HG02623 (cell line): ENCODE measurements at regions not wholly inside any gene's neighbourhood (a gene's known extent, or its start where the extent isn't known, plus 50 kb on each side); places are given as distances from the start of the nearest gene placed in this dataset.

Experiments used
- ATAC-seq: cut with Tn5 transposase; IDR thresholded peaks from one replicate; pipeline ENCODE4 v1.9.1; 2021; ENCODE audit warnings: moderate library complexity; ENCODE audit not compliant: unreplicated experiment

DNA sequence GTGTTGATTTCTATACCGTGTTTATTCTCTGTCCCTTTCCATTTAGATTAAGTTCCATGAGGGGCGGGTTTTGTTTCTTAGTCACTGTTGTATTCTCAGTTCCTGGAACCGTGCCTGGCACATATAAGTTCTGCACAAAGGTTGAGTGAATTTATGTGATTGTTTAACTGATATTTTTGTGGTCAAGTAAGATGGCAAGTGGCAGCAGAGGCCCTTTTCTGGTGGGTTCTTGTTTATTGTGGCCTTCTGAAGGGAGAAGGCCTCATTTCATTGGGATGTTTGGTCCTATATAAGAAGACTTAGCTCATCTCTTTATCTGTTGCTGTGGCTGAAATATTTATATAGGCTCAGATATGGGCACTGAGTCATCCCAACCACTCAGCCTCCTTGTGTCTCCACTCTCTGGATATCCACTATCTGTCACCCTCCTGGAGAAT is 262.5 kb downstream of the PSAT1 start:
- no peak for ATAC-seq

DNA sequence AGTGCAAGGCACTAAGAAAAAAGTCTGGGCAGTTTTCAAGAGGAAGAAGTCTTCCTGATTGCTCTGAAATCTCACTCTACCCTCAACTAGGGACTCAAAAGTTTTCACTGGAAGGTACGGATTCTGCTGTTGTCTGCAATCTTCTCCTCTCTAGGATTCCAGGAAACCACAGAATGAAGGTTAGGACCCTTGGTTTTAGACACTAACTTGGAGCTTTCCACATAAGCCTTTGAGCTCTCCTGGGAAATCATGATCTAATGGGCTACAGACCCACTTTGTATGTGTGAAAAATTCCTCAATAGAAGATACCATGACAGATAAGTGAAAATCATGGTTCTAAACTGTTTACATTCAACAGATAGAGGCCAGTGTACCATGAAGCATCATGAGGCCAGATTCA is 265.1 kb downstream of the PSAT1 start:
- no peak for ATAC-seq

DNA sequence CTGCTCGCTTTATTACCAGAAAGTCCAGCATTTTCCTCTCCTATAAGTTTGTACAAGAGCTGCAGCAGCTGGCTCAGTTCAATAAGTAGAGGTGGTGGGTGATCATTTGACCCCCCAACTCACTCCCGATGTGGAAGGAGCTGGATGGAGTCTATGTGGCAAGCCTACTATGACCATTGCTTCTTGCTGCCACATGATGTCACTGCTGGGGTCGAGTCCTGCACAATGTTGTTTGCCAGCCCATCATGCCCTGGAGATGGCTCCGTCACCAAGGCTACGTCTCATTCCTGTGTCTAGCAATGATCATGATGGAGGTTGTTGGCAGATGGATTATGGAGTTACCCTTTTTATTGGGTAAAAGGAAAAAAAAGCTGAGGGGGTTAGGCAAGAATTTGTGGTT is 266.3 kb downstream of the PSAT1 start:
- no peak for ATAC-seq

DNA sequence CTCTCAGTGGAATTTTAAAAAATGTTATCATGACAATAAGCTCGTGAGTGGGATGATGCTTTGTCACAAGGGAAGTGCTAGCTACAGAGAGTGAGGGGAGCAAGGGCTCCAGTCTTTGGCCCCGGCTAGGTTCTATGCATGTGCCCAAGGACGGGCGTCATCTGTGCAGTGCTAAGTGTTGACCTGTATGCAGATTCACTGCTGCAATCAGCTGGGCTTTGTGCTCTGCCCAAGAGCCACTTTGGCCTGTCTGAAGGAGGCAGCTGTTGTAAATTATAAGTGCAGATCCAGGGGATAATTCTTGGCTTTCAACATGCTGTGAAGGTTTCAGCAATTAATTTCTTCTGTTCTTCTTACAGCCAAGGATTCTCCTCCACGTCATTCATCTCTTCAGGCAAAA is 268.6 kb downstream of the PSAT1 start:
- ATAC-seq: no peak

DNA sequence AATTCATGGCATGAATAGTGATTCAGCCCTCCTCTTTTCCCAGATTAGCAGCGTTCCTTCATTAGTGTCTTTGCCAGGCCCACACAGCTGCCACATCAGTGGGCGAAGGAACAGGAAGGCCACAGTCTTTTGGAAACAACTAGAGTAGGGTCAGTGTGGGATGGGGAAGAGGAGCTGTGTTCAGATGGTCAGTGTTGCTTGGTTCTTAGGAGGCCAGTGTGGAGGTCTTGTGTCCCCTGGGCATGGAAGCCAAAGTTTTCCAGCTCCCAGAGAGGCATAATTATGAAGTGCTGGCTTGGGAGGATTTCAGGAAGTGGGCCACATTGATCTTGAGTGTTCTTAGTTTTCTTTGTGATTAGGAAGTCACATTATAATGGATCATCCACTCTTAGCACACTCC is 269.6 kb downstream of the PSAT1 start:
- no peak for ATAC-seq

DNA sequence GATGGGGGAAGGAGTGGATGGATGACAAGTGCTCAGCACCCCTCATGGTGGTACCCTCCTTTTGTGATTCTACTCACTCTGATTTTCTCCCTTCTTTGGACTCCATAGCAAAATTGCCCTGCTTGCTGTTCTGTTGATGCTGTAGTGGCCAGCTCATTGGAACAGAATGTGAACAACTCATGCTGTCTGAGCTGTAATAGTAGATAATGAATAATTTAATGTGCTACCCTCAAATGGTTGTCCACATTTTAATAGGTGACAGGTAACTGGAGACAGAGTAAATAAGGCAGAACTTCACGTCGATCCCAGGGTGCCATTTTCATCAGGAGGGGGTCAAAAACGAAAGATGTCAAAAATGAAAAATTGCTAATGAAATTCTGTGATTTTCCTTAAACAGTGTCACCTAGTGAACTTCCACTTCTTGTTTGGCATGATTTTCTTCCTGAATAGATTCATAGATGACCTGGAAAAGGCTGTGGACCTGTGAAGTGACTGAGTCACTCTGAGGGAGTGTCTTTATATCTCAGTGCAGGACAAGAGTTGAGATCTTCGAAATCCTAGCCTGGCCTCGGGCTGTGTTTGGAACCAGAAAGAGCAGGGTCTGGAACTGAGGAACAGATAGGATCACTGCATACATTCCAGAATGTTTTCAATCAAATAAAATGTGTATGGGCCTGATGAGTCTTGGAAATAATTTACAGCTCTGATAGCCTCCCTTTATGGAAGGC is 270.2 kb downstream of the PSAT1 start:
- ATAC-seq: no peak

DNA sequence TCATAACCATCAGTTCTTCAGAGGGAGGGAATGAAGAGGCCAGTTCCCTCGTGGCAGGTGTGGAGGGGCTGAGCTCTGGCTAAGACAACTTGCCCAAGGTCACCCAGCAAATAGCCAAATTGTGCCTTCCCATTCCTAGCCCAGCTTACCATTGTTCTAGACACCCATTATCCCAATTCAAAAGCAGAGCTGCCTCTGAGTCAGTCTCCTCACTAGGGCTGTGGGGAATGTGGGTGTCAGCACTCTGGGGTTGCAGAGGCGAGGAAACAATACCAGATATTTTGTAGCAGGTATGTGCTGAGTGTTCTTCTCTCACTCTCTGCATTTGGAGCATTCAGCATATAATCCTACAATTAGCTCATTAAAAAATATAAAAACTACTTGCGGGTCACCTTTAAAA is 270.8 kb downstream of the PSAT1 start:
- ATAC-seq: no peak

DNA sequence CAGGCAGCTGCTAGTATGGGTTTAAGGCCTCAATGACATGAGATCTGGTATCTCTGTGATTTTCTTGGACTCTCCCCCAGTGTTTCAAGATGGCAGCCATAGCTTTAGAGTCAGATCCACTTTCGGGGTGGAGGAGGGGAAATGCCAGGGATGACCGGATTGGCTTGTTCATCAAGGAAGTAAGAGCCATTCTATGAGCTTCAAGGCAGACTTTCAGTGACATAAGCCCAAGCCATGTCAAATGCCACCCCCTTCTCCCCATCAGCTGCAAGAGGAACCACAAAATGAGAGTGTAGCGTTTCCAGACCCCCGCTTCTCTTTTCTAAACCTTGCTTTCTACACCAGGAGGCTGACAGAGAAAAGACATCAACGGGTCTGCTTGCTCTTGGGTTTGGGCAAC is 271.8 kb downstream of the PSAT1 start:
- ATAC-seq: no peak

DNA sequence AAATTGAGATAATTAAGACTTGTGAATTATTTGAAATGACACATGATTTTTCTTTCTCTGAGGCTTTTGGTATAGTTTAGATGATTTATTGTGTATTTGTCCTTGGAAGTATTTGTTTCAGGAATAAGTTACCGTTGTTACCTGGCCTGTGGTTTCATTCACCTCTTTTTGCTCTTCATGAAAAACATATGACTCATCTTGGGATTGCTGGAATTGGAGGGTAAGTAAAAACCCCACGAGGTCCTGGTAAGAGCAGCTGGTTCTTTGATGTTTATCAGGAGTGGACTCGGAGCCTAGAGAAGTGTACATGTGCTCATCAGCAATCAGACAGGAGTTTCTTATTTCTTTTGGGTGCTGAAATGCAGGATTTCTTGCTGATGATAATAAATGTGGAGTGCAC is 275.3 kb downstream of the PSAT1 start:
- no peak for ATAC-seq

DNA sequence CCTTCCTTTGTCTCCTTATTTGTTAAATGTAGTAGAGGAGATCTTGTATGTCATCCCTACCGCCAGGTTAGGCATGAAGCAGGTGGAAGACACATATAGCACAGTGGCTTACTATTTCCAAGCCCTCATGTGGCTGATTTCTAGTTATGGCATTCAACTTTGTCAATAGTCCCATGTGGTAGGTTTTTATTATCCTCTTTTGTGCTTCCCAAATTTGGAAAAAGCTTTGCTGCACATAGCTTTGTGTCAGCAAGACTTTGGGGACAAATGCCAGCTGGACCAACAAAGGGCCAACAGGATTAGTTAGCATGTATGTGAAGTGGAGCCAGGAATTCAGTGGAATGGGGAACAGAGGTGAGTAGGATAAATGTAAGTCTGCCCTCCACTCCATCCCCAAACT is 276.3 kb downstream of the PSAT1 start:
- no peak for ATAC-seq

DNA sequence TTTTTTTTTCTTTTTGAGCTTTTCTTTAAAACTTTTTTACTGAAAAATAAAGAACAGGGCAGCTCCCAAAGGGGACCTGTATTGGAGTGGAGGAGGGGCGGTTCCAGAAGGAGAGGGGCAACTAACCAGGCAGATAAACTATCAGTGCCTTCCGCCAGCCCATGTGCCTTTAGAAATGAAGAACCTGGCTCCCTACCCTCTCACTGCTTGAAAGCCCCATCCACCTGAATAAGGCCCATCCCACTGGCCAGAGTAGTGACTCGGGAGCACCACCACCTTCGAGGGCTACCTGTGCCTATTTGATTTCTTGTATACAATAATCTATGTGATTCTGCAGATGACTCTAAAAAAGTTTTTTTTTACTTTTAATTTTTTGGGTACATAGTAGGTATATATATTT is 276.7 kb downstream of the PSAT1 start:
- ATAC-seq: no peak

DNA sequence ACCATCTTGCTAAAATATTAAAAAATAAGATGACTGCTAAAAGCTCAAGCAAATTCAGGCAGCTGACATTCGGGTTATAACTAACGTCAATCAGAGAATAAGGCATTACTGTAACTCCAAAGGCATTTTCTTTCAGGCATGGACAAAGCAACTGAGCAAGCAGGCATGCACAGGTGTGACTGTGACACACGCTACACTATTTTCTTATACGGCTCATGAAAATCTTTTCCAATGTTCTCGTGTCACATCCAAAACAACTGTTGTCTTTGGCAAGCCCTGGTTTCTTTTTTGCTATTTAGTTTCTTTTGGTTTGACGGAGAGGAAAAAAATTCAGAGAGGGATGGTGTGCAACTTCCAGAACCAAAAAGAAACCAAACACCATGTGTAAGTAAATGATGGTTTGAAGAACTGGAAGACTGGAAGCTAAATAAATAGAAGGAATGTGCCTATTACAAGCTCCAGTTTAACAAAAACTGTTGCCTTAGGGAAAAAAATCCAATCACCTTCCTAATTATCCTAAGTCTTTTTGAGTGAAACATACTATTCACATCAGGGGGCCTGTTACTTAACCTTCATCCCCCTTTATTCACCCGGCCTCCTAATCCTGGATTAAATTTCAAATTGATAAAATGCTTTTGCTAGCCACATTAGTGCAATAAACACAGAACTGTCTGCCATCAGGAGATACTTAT is 277.6 kb downstream of the PSAT1 start:
- no peak for ATAC-seq

DNA sequence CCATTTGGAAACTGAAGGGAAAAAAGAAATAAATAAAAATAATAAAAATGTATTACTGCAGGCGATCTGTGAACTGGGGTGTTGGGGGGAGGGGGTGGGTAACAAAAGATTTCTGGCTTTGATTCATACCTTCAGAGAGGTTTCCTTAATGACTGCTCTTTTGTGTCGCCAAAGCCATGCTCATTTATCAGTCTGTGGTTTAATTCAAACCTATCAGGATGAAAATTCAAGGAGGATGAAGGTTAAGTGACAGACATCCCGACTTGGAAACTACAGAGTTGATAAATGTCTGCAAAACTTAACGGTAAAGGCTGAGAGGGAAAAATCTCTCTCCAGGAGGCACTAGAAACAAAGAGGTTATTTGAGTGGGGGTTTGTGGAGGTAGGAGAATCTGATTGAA is 278.2 kb downstream of the PSAT1 start:
- no peak for ATAC-seq

DNA sequence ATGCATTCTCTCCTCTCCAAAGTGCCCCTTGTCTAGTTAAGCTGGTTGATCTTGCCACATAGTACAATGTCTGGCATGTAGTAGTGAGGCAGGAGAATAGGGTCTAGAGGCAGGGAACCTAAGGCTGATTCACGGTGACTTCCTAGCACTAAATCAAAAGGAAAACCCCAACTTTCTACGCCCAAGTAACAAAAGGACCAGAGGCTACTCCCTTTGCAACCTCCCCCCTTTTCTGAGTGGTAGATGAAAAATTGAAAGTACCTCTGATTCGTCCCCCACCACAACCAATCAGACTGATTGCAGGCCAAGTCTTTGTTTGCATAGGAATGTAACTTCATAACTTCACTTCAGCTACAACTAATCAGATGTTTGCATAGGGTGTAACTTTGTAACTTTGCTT is 278.8 kb downstream of the PSAT1 start:
- ATAC-seq: no peak

DNA sequence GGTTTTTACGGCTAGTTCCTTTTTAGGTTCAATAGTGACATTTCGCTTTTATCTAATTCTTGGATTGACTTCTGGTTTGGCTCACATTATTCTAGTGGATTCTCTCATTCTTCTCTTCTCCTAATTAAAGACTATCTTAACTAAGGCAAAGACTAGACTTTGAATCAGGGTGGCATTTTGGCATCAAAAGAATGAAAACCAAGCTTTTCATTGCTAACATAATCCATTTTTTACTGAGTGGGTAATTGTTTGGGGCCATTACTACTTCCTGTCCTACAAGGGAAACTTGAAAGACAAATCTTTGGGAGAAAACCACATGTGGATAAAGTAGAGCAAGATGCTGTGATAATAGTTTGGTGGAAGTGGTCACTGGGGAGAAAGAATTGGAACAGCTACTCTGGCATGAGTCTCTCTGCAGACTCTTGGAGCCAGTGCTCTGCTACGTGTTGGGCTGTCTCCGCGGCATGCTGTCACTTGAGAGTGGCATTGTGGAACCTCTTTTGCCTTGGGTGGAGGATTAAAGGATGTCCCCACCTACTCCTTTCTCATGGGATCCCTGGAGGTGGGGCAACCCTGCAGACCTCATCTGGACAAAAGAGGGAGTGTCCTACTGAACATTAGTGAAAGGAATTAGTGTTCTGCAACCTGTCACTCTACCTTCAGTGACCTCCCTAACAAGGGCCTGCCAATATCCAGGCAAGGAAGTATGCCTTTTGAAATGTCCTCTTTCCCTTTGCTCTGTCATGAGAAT is 280.4 kb downstream of the PSAT1 start:
- no peak for ATAC-seq

DNA sequence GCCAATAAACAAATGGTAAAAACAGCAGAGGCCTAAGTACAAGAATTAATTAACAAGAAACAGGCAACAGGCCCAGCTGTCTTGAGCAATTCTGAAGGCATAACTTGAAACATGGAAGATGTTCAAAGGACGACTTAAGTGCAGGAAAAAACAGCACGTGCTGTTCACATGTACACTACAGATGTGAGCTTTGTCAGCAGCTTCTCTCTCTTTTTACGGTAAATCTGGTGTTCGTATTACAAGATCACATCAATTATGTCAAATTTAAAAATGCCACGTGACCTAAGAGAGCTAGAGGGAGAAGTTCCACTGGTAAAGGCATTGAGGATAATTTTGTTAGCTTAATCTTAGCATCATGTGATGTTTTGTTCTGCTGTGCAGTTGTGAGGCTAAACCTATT is 281.1 kb downstream of the PSAT1 start:
- no peak for ATAC-seq

DNA sequence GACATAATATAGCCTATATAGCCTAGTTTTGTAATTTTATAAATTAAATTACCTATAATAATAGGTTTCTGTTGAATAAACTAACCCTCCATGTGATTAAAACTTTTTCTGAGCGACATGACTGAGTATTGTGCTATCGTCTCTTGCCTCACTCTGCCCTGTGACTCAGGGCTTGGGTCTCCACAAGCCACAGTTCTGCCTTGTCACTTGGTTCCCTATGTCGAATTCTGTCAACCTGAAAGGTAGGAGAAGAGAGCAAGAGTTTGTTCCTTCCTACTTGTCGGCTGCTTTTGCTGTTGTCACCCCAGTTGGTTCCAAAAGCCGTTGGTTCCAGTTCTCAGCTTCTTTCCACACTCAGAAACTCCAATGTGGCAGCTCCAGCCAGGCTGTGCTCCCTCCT is 285.9 kb downstream of the PSAT1 start:
- ATAC-seq: no peak

DNA sequence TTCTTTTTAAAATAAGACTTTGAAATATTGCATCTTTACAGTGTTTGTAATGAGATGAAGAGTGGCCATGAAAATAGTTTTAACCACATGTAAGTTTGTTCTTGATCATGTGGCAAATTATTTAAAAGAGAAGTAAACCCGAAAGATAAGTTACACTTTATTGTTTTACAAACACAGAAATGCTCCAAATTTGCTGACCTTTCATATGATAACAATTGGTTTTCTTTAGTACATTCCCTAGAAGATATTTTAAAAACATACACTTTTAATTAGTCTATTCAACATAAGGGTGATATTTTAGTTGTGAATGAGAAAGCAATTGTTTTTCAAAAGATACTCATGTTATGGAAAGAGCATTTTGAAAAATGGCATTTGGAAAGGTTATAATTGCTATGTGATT is 287.7 kb downstream of the PSAT1 start:
- no peak for ATAC-seq

DNA sequence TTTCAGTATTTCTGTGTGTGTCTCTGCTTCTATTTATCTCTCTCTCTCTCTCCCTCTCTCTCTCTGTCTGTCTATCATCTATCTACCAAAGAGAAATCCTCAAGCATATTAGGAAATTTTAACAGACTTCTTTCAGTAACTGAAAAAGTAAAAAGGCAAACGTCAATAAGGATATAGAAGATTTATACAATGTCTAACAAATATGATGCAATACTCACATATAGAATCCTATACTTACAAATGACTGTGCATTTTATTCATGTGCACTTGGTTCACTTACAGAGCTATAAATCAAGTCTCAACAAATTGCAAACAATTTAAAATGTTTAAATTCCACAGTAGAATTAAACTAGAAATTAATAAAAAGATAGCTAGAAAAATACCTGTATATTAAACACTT is 289.0 kb downstream of the PSAT1 start:
- no peak for ATAC-seq

DNA sequence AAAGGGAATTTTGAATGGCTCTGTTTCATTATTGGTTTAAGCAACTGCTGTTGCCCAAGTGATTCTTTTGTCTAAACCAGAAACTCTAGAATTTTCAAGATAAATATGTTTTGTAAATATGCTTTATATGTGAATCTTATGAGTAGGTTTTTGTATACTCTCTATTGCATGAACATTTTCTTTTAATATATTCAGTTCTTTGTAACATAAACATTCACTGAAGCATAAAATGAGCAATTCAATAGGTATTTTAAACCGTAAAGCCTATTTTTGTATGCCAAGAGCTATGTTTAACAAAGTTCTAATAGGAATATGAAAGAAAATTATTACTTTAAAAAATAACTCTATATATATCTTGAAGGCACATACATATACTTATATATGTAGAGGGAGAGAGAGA is 293.1 kb downstream of the PSAT1 start:
- ATAC-seq: no peak

DNA sequence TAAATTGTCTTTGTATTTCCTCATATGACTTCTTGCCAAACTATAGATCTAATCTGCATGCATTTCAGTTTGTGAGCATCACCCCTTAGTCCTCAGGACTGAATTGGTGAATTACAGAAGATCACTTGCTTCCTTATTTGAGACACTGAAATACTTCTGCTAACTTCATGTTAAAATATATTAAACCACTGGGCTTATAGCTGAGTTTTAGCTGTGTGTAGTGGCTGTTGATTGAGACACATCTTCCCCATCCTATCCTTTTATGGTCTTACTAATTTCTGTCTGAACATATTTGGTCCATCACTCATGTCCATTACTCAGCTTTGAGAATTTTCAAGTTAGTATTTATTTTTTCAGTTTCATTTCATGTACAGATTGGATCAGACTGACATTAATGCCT is 295.9 kb downstream of the PSAT1 start:
- no peak for ATAC-seq
